Nucleus accumbens (tissue), 56 donors: ENCODE measurements at regions not wholly inside any gene's neighbourhood (a gene's known extent, or its start where the extent isn't known, plus 50 kb on each side); places are given as distances from the start of the nearest gene placed in this dataset.

Source experiments
- DNase-seq, 56 donors: peaks; one replicate each; lab custom pipeline; 2025; lab: John Stamatoyannopoulos, UW

GRCh38 chr11:29019960-29020683 is 911.9 kb downstream of the METTL15 start:
- DNase-seq = no peak

GRCh38 chr11:29018631-29019030 is 910.4 kb downstream of the METTL15 start:
- DNase-seq = no peak

GRCh38 chr11:29017941-29018340 is 909.8 kb downstream of the METTL15 start:
- no peak for DNase-seq

GRCh38 chr11:29012507-29012906 is 904.3 kb downstream of the METTL15 start:
- no peak for DNase-seq

- DNase-seq = no peak
These were observed 901.2 kb downstream of the METTL15 start for GRCh38 chr11:29009426-29009825.

DNA sequence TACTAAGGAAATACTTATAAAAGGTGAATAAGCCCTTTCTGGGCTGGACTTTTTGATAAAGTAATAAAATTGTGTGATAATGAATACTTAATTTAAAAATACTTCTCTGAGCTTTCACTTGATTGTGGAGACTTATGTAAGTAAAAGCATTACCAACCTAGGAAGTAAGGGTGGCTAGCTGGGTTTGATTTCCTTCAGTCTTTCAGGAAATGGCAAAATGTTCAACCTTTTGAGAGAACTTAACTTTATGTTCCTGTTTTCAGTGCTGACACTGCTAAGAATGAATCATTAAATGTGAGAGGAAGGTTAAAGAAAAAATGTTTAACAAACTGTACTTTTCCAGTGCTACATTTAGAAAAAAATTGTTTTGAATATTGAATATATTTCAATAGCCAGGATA is 900.3 kb downstream of the METTL15 start:
- no peak for DNase-seq

DNA sequence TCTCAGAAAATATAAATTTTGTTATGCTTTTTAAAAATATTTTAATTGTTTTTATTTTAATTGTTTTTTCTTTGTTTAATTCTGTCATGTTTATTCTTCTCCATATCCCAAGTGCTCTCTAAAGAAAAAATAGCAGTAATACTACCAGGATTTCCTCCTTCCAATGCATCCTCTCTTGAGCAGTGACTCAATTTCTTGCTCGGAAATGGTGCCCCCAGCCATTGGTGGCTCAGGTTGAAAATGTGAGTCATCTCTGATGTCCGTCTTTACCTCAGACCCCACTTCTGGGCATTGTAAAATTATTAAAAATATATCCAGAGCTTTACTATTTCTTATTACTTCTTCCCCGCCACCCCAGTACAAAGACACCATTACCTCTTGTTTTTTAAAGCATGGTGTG is 898.5 kb downstream of the METTL15 start:
- DNase-seq = no peak

- no peak for DNase-seq
These were observed 897.3 kb downstream of the METTL15 start for GRCh38 chr11:29005401-29005980.

GRCh38 chr11:29002816-29003215 is 894.6 kb downstream of the METTL15 start:
- DNase-seq = no peak

GRCh38 chr11:28999620-29000019 is 891.4 kb downstream of the METTL15 start:
- no peak for DNase-seq

GRCh38 chr11:28992996-28993395 is 884.8 kb downstream of the METTL15 start:
- no peak for DNase-seq

DNA sequence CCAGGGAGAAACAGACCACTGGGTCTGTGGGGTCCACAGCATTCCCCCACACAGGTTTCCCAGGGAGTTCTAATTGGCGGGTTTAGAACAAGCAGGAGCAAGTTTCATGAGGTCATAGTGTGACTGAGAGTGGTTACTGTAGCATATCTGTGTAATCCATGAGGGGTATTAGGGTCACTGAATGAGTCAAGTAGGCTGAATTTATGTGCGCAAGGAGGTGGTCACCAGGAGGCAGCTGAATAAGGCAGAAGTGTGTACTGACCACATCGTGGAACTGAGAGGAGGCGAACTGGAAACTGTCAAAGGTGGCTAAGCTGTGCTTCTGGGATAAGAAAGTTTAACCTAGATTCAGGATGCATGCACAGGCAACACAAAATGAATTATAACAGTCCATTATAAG is 876.0 kb downstream of the METTL15 start:
- DNase-seq = no peak

- no peak for DNase-seq
These were observed 875.6 kb downstream of the METTL15 start for GRCh38 chr11:28983780-28984179.

- no peak for DNase-seq
These were observed 873.2 kb downstream of the METTL15 start for GRCh38 chr11:28981381-28981780.

DNA sequence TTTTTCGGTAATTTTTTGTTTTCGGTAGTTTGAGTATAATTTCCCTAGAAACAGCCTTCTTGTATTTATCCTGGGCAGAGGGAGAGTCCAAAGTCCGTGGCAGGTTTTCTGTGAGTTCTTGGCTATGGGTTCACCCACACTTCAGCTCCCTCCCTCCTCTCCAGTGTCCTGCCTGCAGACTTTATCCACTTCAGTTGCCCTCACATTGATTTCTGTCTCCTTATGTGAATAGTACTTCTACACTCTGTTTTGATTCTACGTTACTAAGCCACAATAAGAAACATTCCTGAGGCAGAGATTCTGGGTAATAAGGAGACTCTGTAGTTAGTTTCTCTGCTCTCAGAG is 868.6 kb downstream of the METTL15 start:
- DNase-seq = no peak

DNA sequence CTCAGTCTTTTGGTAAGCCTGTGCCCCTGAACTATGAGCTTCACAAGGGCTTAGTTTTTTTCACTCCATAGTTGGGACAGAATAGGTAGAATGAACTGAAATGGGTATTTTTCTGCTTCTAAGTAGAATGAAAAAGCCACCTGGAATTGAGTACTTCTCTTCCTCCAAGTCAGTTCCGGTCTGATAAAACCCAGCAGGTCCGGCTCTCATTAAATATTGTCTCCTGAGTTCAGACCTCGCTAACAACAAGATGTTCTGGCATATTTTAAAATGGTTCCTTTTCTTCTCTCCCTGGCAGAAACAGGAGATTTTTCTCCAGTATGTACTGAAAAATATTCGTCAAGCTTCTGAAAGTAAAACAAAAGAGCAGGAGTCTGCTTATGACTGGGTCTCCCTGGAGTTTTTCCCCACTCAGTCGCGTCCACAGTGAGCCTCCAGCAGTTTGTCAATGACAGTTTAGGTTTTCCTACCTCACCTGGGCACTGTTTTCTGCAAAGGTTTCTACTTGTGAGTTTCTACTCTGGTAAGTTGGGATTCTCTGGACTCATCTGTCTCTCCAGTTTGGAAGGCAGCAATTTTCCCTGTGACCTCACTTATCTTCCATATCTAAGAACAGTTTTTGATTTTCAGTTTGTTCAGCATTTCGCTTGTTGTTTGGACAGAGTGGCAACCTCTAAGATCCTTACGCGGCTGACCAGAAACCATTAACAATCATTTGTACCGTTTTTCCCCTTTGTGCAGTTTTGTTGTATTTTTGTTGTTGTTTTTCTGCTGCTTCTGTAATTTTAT is 868.0 kb downstream of the METTL15 start:
- no peak for DNase-seq

DNA sequence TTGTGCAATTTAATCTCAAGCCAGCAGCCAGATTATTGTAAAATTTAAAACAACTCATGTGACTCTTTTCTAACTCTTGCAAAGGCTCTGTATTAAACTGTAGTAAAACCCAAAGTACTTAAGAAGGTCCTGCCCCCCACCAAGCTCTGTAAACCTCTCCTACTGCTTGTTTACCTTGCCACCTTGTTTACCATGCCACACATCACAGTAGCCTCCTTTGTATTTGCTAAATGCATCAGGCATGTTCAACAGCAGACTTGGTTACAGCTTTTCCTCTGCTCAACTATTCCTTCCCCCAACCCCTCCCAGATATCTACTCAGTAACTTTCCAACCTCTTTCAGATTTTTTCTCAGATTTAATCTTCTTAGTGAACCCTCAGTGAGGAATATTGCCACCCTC is 861.6 kb downstream of the METTL15 start:
- no peak for DNase-seq

GRCh38 chr11:28966951-28967350 is 858.8 kb downstream of the METTL15 start:
- no peak for DNase-seq

- DNase-seq = no peak
These were observed 857.6 kb downstream of the METTL15 start for GRCh38 chr11:28965819-28966218.

- no peak for DNase-seq
These were observed 856.6 kb downstream of the METTL15 start for GRCh38 chr11:28964811-28965210.

GRCh38 chr11:28963187-28963586 is 855.0 kb downstream of the METTL15 start:
- no peak for DNase-seq

- DNase-seq = no peak
These were observed 854.3 kb downstream of the METTL15 start for GRCh38 chr11:28962502-28962901.
